Neutrophil (primary cell): ENCODE measurements at regions not wholly inside any gene's neighbourhood (a gene's known extent, or its start where the extent isn't known, plus 50 kb on each side); places are given as distances from the start of the nearest gene placed in this dataset.

Source experiments
- H3K27ac ChIP-seq: fragments of 200-600 bp; sonication (generic); 2 replicates; pipeline ENCODE4 v1.5.1; 2016; ENCODE audit warnings: mild to moderate bottlenecking, moderate library complexity
- H3K27me3 ChIP-seq: fragments of 200-600 bp; sonication (generic); 2 replicates; pipeline ENCODE4 v1.6.0; 2016; ENCODE audit warnings: mild to moderate bottlenecking
- H3K36me3 ChIP-seq: fragments of 200-600 bp; sonication (generic); 2 replicates; pipeline ENCODE4 v1.5.1; 2017
- H3K4me1 ChIP-seq, 2 experiments: fragments of 200-600 bp in 1 of 2; sonication (generic) in 1 of 2; 1 replicate in 1 of 2; 2 replicates in 1 of 2; pipeline versions ENCODE4 v1.5.1 to v1.6.1; 2013 to 2016; ENCODE audit warnings: low read depth in 1 of 2, low read length in 1 of 2, mild to moderate bottlenecking in 1 of 2, moderate library complexity in 1 of 2; ENCODE audit not compliant: control insufficient read depth in 1 of 2, insufficient read depth in 1 of 2
- H3K4me3 ChIP-seq, 2 experiments: fragments of 200-600 bp in 1 of 2; sonication (generic) in 1 of 2; 1 replicate in 1 of 2; 2 replicates in 1 of 2; pipeline ENCODE4 v1.5.1; 2013 to 2016; ENCODE audit warnings: low read depth in 1 of 2, low read length in 1 of 2, mild to moderate bottlenecking in 1 of 2, moderate library complexity in 1 of 2
- H3K9me3 ChIP-seq: fragments of 200-600 bp; sonication (generic); 2 replicates; pipeline ENCODE4 v1.5.1; 2016
- TF ChIP-seq, protein P1 (sequence below): fragments of 200-600 bp; sonication (generic); IDR thresholded peaks from 2 replicates; pipeline ENCODE4 v1.5.1; 2016; ENCODE audit warnings: antibody characterized with exemption

DNA sequence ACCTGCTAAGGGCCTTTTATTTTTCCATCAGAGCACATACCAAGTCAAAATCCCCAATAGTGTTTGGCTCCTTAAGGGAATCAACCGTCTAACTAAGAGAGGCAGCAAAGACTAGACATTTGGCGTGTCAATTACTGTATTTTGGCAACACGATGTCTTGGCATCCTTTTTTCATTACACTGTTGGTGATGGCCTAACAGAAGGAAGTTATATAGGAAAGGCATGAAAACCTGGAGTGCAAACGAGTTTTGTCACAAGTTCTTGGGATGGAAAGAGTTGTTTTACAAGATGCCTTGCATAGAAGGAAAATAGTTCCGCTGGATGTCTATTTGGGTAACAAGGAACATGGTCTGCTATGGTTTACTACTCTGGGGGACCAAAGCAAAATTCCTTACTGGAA is 119.2 kb upstream of the TTC29 start:
- Histone ChIP-seq H3K4me1 (no peaks in the 10 kb centered on the region), H3K4me3 (no peak overlapping the region), H3K27me3 (no peaks in the 10 kb centered on the region), H3K27ac (no peak overlapping the region), H3K36me3 (no peaks in the 10 kb centered on the region), H3K9me3 (no peaks in the 10 kb centered on the region)
- TF ChIP-seq, protein P1, sequence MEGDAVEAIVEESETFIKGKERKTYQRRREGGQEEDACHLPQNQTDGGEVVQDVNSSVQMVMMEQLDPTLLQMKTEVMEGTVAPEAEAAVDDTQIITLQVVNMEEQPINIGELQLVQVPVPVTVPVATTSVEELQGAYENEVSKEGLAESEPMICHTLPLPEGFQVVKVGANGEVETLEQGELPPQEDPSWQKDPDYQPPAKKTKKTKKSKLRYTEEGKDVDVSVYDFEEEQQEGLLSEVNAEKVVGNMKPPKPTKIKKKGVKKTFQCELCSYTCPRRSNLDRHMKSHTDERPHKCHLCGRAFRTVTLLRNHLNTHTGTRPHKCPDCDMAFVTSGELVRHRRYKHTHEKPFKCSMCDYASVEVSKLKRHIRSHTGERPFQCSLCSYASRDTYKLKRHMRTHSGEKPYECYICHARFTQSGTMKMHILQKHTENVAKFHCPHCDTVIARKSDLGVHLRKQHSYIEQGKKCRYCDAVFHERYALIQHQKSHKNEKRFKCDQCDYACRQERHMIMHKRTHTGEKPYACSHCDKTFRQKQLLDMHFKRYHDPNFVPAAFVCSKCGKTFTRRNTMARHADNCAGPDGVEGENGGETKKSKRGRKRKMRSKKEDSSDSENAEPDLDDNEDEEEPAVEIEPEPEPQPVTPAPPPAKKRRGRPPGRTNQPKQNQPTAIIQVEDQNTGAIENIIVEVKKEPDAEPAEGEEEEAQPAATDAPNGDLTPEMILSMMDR, result no peak

DNA sequence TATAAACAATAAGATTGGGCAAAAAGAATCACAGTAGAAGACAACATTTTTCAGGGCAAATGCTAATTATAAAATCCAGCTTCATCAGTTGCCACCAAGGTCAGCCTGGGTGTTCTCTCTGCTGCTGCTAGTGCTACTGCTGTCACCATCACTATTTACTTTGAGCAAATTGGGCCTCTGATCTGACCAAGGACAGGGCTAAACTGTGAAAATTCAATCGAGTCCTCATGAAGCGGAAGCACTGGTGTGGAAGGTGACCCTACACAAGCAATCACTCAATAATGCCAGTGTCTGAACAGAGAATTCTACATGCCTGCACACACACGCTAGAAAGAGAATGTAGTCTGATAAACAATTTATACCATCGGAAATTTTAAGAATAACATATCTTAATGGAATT is 122.9 kb upstream of the TTC29 start:
- H3K36me3 ChIP-seq, result no peaks in the 10 kb centered on the region
- no peaks in the 10 kb centered on the region for H3K27me3 ChIP-seq
- no peak overlapping the region for H3K27ac ChIP-seq
- no peaks in the 10 kb centered on the region for H3K9me3 ChIP-seq
- TF ChIP-seq, protein P1, result no peak
- no peak overlapping the region for H3K4me3 ChIP-seq
- no peaks in the 10 kb centered on the region for H3K4me1 ChIP-seq

DNA sequence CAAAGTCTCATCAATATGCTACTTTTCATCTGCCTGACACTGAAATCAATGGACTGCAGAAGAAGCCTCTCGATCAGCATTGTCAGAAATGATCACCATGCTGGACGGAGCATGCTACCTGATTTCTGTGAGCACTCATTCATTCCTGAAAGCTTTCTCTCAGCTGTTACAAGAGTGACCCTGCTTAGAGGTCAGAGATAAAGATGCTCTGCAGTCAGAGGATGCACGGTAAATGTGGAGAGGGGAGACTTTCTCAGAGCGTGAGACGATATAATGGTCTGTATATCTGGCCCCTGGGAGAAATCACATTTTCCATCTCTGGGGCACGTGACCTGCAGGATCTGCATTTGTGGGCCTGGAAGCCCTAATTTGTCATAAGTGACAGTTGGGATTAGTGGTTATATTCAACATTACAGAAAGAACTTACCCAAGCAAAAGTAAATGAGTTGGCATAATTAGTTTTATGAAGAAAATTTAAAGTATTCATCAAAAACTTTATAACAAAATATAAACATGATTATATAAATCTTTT is 125.6 kb upstream of the TTC29 start:
- Histone ChIP-seq H3K36me3 (no peaks in the 10 kb centered on the region), H3K4me3 (no peak overlapping the region), H3K9me3 (no peaks in the 10 kb centered on the region), H3K27ac (no peak overlapping the region), H3K4me1 (no peaks in the 10 kb centered on the region), H3K27me3 (no peaks in the 10 kb centered on the region)
- TF ChIP-seq, protein P1, result no peak

DNA sequence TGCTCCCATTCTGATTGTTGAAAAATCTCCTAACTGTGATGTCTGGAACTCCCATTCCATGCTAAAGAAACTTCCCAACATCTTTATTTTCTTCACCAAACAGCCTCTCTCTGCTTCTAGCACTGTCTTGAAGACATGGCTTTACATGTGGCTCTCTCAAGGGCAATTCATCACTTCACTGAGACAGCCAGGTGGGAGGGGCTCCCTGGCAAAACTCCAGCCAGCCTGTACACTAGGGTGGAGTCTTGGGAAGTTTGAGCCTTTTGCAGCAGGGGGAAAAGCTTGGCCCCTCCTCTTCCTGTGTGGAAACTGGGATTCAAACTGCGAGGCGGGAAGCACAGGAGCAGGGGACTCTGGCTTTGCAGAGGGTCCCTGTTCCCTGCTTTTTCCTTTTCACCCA is 130.5 kb upstream of the TTC29 start:
- Histone ChIP-seq H3K27ac (no peak overlapping the region), H3K4me3 (no peak overlapping the region), H3K4me1 (no peaks in the 10 kb centered on the region), H3K9me3 (no peaks in the 10 kb centered on the region), H3K27me3 (no peaks in the 10 kb centered on the region), H3K36me3 (no peaks in the 10 kb centered on the region)
- TF ChIP-seq, protein P1, result no peak

DNA sequence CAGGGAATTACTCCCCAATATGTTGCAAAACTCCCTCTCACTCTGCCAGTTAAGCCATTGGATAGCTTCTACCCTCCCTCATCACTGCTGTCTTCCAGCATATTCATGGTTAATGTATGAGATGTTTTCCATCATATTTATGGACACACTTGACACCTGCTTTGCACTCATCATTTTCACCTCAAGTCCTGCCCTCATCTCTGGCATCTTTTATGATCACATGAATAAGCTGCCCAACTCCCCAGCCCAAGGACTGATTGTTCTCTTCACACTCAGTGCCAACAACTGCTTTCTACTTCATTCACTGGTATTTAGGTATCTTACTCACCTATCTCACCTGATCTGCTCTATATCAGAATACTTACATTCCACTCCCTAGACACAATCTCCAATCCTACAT is 131.1 kb upstream of the TTC29 start:
- Histone ChIP-seq H3K36me3 (no peaks in the 10 kb centered on the region), H3K4me3 (no peak overlapping the region), H3K9me3 (no peaks in the 10 kb centered on the region), H3K27ac (no peak overlapping the region), H3K27me3 (no peaks in the 10 kb centered on the region), H3K4me1 (no peaks in the 10 kb centered on the region)
- TF ChIP-seq, protein P1, result no peak

DNA sequence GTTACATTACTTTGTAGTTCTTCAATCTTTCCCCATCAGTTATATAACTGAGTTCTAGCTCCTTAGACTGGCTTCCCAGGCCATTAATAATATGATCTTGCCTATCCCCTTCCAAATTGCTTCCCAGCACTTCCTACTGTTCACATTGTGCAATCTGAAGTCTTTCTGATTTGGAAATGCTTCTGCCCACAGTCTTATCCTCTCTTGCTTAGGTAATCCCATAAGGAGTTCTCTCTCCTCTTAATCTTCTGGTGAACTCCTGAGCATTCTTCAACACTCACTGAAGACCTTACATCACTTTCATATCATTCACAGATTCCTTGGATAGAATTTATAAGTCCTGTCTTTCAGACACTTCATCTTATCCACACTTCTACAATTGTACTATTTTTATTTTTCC is 132.7 kb upstream of the TTC29 start:
- Histone ChIP-seq H3K36me3 (no peaks in the 10 kb centered on the region), H3K4me3 (no peak overlapping the region), H3K4me1 (no peaks in the 10 kb centered on the region), H3K27ac (no peak overlapping the region), H3K9me3 (no peaks in the 10 kb centered on the region), H3K27me3 (no peaks in the 10 kb centered on the region)
- TF ChIP-seq, protein P1, result no peak
